GM13977 (cell line): ENCODE measurements at regions not wholly inside any gene's neighbourhood (a gene's known extent, or its start where the extent isn't known, plus 50 kb on each side); places are given as distances from the start of the nearest gene placed in this dataset.

Experiments used
- DNase-seq: peaks from one replicate; pipeline ENCODE4 v3.0.0; 2012; ENCODE audit warnings: low spot score
- in situ Hi-C: fragments of 300-500 bp; cut with MboI; formaldehyde crosslinking; loops from one replicate; pipeline ENCODE4 v1.12.0; 2022; ENCODE audit warnings: low sequenced_read_pairs, low pct_unique_long_range_greater_than_20kb, mixed read lengths, inconsistent platforms; ENCODE audit not compliant: unreplicated experiment
- TF ChIP-seq, protein P1 (sequence below): IDR thresholded peaks from 2 replicates; pipeline ENCODE4 v1.5.1; 2012; ENCODE audit warnings: mild to moderate bottlenecking, control low read depth; ENCODE audit not compliant: insufficient read depth; ENCODE audit errors: extremely low read depth, missing control alignments

DNA sequence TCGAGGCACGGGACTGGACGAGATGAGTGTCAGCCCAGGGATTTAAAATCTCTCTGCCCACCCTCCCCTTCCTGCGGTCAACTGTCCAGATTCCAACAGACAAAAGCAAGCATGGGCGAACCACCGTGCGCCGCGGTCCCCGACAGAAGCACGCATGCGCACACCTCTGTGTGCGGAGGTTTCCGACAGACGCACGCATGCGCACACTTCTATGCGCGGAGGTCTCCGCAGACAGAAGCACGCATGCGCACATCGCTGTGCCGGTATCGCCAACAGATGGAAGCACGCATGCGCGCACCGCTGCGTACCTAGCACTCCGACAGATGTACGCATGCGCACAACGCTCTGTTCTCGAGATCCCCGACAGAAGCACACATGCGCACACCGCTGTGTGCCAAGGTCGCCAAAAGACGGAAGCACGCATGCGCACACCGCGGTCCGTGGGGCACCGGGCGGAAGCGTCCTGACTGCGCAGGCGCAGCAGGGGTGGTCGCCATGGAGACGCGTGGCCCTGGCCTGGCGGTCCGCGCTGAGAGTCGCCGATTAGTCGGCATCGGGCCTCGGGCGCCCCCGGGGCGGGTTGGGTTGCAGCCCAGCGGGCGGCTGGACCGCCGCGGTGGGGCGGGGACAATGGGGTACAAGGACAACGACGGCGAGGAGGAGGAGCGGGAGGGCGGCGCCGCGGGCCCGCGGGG lies 57.4 kb upstream of the RPH3AL start:
- TF ChIP-seq, protein P1, sequence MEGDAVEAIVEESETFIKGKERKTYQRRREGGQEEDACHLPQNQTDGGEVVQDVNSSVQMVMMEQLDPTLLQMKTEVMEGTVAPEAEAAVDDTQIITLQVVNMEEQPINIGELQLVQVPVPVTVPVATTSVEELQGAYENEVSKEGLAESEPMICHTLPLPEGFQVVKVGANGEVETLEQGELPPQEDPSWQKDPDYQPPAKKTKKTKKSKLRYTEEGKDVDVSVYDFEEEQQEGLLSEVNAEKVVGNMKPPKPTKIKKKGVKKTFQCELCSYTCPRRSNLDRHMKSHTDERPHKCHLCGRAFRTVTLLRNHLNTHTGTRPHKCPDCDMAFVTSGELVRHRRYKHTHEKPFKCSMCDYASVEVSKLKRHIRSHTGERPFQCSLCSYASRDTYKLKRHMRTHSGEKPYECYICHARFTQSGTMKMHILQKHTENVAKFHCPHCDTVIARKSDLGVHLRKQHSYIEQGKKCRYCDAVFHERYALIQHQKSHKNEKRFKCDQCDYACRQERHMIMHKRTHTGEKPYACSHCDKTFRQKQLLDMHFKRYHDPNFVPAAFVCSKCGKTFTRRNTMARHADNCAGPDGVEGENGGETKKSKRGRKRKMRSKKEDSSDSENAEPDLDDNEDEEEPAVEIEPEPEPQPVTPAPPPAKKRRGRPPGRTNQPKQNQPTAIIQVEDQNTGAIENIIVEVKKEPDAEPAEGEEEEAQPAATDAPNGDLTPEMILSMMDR = no peak
- peak; percentile 98 for DNase-seq
- in situ Hi-C loops = no loop called here

DNA sequence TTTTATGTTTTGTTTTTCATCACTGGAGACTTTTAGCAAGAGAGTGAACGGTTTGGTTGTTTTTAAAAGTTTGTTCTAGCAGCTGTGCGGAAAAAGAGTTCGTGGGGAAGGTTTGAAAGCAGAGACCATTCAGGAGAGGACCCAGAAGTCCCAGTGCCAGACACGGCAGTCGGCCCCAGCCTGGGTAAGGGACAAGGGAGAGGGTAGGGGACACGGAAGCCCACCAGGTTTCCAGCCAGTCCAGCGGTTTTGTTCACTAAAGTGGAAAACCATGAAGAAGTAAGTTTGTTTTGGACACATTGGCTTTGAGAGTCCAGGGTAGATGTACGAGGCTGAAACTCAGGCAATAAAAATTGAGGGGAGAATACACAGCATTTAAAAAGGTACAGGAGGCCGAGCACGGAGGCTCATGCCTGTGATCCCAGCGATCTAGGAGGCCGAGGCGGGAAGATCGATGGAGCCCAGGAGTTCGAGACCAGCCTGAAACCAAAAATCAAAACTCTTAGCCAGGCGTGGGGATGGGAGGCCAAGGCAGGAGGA lies 56.8 kb upstream of the RPH3AL start:
- no peak for DNase-seq
- in situ Hi-C loops = no loop called here
- TF ChIP-seq, protein P1 = no peak

DNA sequence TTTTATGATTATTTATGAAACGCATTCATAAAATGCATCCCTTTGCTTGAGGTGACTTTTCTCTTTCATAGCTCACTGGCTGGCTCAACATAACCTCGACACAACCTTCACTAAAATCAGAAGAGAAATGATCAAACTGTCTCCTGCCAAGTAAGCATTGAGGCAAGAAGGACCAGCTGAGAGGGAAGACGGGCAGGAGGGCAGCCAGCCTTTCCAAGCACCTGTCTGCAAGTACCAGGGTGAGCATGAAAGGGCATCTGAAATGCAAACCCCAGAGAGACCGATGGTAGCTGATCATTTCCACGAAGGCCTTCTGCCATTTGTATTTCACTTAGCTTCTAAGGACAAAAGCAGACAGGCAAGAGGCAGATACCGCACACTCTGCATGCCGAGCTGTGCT lies 52.1 kb upstream of the RPH3AL start:
- TF ChIP-seq, protein P1 = no peak
- in situ Hi-C loops = no loop called here
- DNase-seq = no peak
